SK-N-SH (cell line): ENCODE measurements at regions not wholly inside any gene's neighbourhood (a gene's known extent, or its start where the extent isn't known, plus 50 kb on each side); places are given as distances from the start of the nearest gene placed in this dataset.

Experiments used
- CTCF ChIA-PET: fragments of 300-600, 350-600 bp; formaldehyde crosslinking; extraction: SDS; loops from one replicate; lab custom pipeline; 2021; lab: Yijun Ruan, JAX
- POLR2A ChIA-PET: fragments of 350-600 bp; sonication (Branson Sonifier 250); formaldehyde crosslinking; extraction: SDS; loops from one replicate; lab custom pipeline; 2020; ENCODE audit warnings: antibody characterized with exemption, inconsistent platforms; lab: Yijun Ruan, JAX
- DNase-seq: peaks from one replicate; pipeline ENCODE4 v3.0.0; 2012
- H2AFZ ChIP-seq: fragments of 200-600 bp; sonication (generic); 2 replicates; pipeline ENCODE4 v1.8.1; 2016; ENCODE audit warnings: antibody characterized with exemption, mild to moderate bottlenecking, low read depth
- H3F3A ChIP-seq: fragments of 200-600 bp; sonication (generic); replicated peaks from 2 replicates; pipeline ENCODE3; 2016; ENCODE audit warnings: antibody characterized with exemption, mild to moderate bottlenecking; ENCODE audit not compliant: insufficient read depth
- H3K27ac ChIP-seq, 2 experiments: fragments of 200-500 bp in 1 of 2; fragments of 200-600 bp in 1 of 2; sonication (Bioruptor generic) in 1 of 2; sonication (generic), shearing (Covaris generic) in 1 of 2; 2 replicates each; pipeline versions ENCODE4 v1.5.1 to v1.6.1; 2014 to 2016; ENCODE audit warnings: low read depth in 2 of 2, inconsistent platforms in 1 of 2, low read length in 1 of 2, mild to moderate bottlenecking in 1 of 2, mixed read lengths in 1 of 2
- H3K27me3 ChIP-seq: fragments of 200-600 bp; sonication (generic), shearing (Covaris generic); 2 replicates; pipeline ENCODE4 v1.6.1; 2016; ENCODE audit warnings: mixed run types; ENCODE audit not compliant: insufficient read depth
- H3K36me3 ChIP-seq, 2 experiments: fragments of 200-500 bp in 1 of 2; fragments of 200-600 bp in 1 of 2; sonication (Bioruptor generic) in 1 of 2; sonication (generic) in 1 of 2; replicated peaks in 1 of 2; 2 replicates each; pipeline versions ENCODE3 to v1.5.1; 2014 to 2016; ENCODE audit warnings: low read length in 1 of 2, mild to moderate bottlenecking in 1 of 2; ENCODE audit not compliant: insufficient read depth in 2 of 2, control insufficient read depth in 1 of 2
- H3K4me1 ChIP-seq, 2 experiments: fragments of 200-500 bp in 1 of 2; fragments of 200-600 bp in 1 of 2; sonication (Bioruptor generic) in 1 of 2; sonication (generic), shearing (Covaris generic) in 1 of 2; 2 replicates each; pipeline versions ENCODE4 v1.5.1 to v1.6.1; 2014 to 2016; ENCODE audit warnings: low read depth in 1 of 2, low read length in 1 of 2, mixed run types in 1 of 2; ENCODE audit not compliant: insufficient read depth in 2 of 2, control insufficient read depth in 1 of 2
- H3K4me2 ChIP-seq: fragments of 200-600 bp; sonication (generic), shearing (Covaris generic); 2 replicates; pipeline ENCODE4 v1.6.1; 2017; ENCODE audit warnings: mixed run types
- H3K4me3 ChIP-seq, 2 experiments: fragments of 200-500 bp in 1 of 2; fragments of 200-600 bp in 1 of 2; sonication (Bioruptor generic) in 1 of 2; sonication (generic), shearing (Covaris generic) in 1 of 2; 2 replicates each; pipeline versions ENCODE4 v1.5.1 to v1.8.1; 2014 to 2016; ENCODE audit warnings: low read depth in 2 of 2, inconsistent platforms in 1 of 2, low read length in 1 of 2, mild to moderate bottlenecking in 1 of 2, mixed read lengths in 1 of 2, moderate library complexity in 1 of 2
- H3K79me2 ChIP-seq: fragments of 200-600 bp; sonication (generic); 2 replicates; pipeline ENCODE4 v1.8.1; 2017; ENCODE audit warnings: mild to moderate bottlenecking; ENCODE audit not compliant: insufficient read depth
- H3K9ac ChIP-seq: fragments of 200-600 bp; sonication (generic); 2 replicates; pipeline ENCODE4 v1.6.1; 2017; ENCODE audit warnings: mixed run types
- H3K9me2 ChIP-seq: fragments of 200-600 bp; sonication (generic); 2 replicates; pipeline ENCODE4 v1.6.1; 2017; ENCODE audit warnings: mixed run types
- H3K9me3 ChIP-seq: fragments of 200-600 bp; sonication (generic); 2 replicates; pipeline ENCODE4 v1.6.1; 2017; ENCODE audit warnings: mixed run types, mild to moderate bottlenecking, moderate library complexity
- H4K20me1 ChIP-seq: fragments of 200-600 bp; sonication (generic); 2 replicates; pipeline ENCODE4 v1.6.1; 2017; ENCODE audit warnings: mild to moderate bottlenecking, mixed run types; ENCODE audit not compliant: insufficient read depth
- CHD2 ChIP-seq: fragments of 150-350 bp; IDR thresholded peaks from 2 replicates; pipeline ENCODE4 v1.6.1; 2018; ENCODE audit warnings: low read length; ENCODE audit not compliant: partially characterized antibody
- ELF1 ChIP-seq: IDR thresholded peaks from 2 replicates; pipeline ENCODE4 v1.4.0; 2012
- EZH2phosphoT487 ChIP-seq: fragments of 200-600 bp; sonication (generic); IDR thresholded peaks from 2 replicates; pipeline ENCODE4 v1.6.1; 2017; ENCODE audit warnings: low read depth, mixed run types, mild to moderate bottlenecking, antibody characterized with exemption, moderate library complexity, borderline replicate concordance
- FOXJ3 ChIP-seq: sonication (generic); formaldehyde crosslinking; IDR thresholded peaks from 2 replicates; pipeline ENCODE4 v1.5.1; 2020; ENCODE audit warnings: mild to moderate bottlenecking, missing genetic modification reagents
- FOXM1 ChIP-seq: IDR thresholded peaks from 2 replicates; pipeline ENCODE4 v1.4.0; 2012; ENCODE audit warnings: low read depth, mild to moderate bottlenecking
- GABPA ChIP-seq: IDR thresholded peaks from 2 replicates; pipeline ENCODE4 v1.4.0; 2012; ENCODE audit warnings: low read depth, mild to moderate bottlenecking
- GATA2 ChIP-seq: sonication (generic); formaldehyde crosslinking; IDR thresholded peaks from 2 replicates; pipeline ENCODE4 v1.5.0; 2020; ENCODE audit warnings: mild to moderate bottlenecking, missing genetic modification reagents
- JUND ChIP-seq: IDR thresholded peaks from 2 replicates; pipeline ENCODE4 v1.4.0; 2012
- NFIC ChIP-seq: IDR thresholded peaks from 2 replicates; pipeline ENCODE4 v1.4.0; 2012; ENCODE audit warnings: borderline replicate concordance
- POLR2AphosphoS5 ChIP-seq: IDR thresholded peaks from 2 replicates; pipeline ENCODE4 v1.6.1; 2012; ENCODE audit warnings: low read depth, low read length
- RCOR1 ChIP-seq: fragments of 150-350 bp; IDR thresholded peaks from 2 replicates; pipeline ENCODE4 v1.6.1; 2017; ENCODE audit warnings: antibody characterized with exemption, low read length
- RFX5 ChIP-seq: IDR thresholded peaks from 2 replicates; pipeline ENCODE4 v1.6.1; 2012; ENCODE audit warnings: mild to moderate bottlenecking, improper control_type of control experiment, low read length
- RXRA ChIP-seq: IDR thresholded peaks from 2 replicates; pipeline ENCODE4 v1.4.0; 2012; ENCODE audit warnings: low read depth, mild to moderate bottlenecking, borderline replicate concordance
- TCF12 ChIP-seq: IDR thresholded peaks from 2 replicates; pipeline ENCODE4 v1.4.0; 2012
- TEAD4 ChIP-seq: IDR thresholded peaks from 2 replicates; pipeline ENCODE4 v1.4.0; 2012; ENCODE audit warnings: mild to moderate bottlenecking, borderline replicate concordance; ENCODE audit not compliant: insufficient read depth
- YY1 ChIP-seq: IDR thresholded peaks from 2 replicates; pipeline ENCODE4 v1.4.0; 2012; ENCODE audit warnings: low read depth, mild to moderate bottlenecking
- WGBS: methylation state at CpG from one replicate; pipeline ENCODE4 v1.1.6; 2017; ENCODE audit warnings: low lambda C conversion rate; 5-methylcytosine and 5-hydroxymethylcytosine counted together
- TF ChIP-seq, protein P1 (sequence below): IDR thresholded peaks from 2 replicates; pipeline ENCODE4 v1.4.0; 2012; ENCODE audit warnings: low read depth, borderline replicate concordance
- TF ChIP-seq, protein P2 (sequence below): IDR thresholded peaks from 2 replicates; pipeline ENCODE4; 2012
- TF ChIP-seq, protein P3 (sequence below): IDR thresholded peaks from 2 replicates; pipeline ENCODE4 v1.6.1; 2012; ENCODE audit warnings: mild to moderate bottlenecking, low read depth, low read length, moderate library complexity

- TF ChIP-seq, protein P1, sequence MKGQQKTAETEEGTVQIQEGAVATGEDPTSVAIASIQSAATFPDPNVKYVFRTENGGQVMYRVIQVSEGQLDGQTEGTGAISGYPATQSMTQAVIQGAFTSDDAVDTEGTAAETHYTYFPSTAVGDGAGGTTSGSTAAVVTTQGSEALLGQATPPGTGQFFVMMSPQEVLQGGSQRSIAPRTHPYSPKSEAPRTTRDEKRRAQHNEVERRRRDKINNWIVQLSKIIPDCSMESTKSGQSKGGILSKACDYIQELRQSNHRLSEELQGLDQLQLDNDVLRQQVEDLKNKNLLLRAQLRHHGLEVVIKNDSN, result no peak
- TF ChIP-seq RXRA (no peak), NFIC (no peak), TCF12 (no peak), RFX5 (no peak), FOXJ3 (CRISPR knock-in tag) (no peak), JUND (no peak), RCOR1 (no peak), EZH2phosphoT487 (no peak), TEAD4 (no peak), YY1 (no peak), CHD2 (no peak)
These were observed 605.5 kb upstream of the SALL1 start (continued) for GRCh38 chr16:51756447-51757123.

DNA sequence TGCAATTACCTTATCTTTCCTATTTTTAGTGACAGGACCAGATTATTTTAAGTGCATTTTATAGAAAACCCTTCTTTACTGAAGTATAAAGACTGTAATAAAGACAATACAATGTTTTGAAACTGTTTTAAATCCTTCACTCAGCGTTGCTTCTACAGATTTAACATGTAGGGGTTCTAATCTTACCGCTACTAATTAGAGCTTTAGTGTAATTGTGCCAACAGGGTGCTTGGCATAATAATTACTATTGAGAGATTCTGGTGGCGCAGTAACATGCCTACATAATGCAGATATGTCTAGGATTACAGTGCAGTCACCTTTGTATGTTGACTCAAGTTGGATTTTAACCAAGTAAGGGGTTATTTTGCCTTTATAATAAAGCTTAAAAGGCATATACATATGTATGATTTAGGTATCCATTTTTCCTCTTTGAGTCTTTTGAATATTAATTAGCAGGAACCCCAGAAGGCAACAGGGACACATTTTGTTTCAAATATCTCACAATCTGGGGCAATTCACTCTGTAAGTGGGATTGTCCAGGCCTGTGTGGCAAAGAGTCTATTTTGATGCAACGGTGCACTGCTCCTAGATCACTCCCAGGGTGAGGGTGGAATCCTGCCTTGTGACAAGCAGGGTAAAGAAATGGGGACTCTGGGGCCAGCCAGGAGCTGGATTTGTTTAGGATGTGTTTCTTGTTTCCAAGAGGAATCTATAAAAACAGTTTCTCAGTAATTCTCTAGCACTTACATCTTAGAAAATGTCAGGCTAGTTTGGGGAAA lies 604.7 kb upstream of the SALL1 start:
- TF ChIP-seq, protein P2, sequence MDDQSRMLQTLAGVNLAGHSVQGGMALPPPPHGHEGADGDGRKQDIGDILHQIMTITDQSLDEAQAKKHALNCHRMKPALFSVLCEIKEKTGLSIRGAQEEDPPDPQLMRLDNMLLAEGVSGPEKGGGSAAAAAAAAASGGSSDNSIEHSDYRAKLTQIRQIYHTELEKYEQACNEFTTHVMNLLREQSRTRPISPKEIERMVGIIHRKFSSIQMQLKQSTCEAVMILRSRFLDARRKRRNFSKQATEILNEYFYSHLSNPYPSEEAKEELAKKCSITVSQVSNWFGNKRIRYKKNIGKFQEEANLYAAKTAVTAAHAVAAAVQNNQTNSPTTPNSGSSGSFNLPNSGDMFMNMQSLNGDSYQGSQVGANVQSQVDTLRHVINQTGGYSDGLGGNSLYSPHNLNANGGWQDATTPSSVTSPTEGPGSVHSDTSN, result no peak
- TF ChIP-seq GATA2 (CRISPR knock-in tag), result no peak
- TF ChIP-seq, protein P3, sequence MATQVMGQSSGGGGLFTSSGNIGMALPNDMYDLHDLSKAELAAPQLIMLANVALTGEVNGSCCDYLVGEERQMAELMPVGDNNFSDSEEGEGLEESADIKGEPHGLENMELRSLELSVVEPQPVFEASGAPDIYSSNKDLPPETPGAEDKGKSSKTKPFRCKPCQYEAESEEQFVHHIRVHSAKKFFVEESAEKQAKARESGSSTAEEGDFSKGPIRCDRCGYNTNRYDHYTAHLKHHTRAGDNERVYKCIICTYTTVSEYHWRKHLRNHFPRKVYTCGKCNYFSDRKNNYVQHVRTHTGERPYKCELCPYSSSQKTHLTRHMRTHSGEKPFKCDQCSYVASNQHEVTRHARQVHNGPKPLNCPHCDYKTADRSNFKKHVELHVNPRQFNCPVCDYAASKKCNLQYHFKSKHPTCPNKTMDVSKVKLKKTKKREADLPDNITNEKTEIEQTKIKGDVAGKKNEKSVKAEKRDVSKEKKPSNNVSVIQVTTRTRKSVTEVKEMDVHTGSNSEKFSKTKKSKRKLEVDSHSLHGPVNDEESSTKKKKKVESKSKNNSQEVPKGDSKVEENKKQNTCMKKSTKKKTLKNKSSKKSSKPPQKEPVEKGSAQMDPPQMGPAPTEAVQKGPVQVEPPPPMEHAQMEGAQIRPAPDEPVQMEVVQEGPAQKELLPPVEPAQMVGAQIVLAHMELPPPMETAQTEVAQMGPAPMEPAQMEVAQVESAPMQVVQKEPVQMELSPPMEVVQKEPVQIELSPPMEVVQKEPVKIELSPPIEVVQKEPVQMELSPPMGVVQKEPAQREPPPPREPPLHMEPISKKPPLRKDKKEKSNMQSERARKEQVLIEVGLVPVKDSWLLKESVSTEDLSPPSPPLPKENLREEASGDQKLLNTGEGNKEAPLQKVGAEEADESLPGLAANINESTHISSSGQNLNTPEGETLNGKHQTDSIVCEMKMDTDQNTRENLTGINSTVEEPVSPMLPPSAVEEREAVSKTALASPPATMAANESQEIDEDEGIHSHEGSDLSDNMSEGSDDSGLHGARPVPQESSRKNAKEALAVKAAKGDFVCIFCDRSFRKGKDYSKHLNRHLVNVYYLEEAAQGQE, result no peak
- TF ChIP-seq ELF1, result no peak
- TF ChIP-seq GABPA, result no peak
- TF ChIP-seq FOXM1, result no peak
- TF ChIP-seq NFIC, result no peak
- no peak for TF ChIP-seq TCF12
- no peak for TF ChIP-seq POLR2AphosphoS5
- TF ChIP-seq YY1, result no peak
- TF ChIP-seq, all 33 proteins: peak for 0
- Histone ChIP-seq H3K9me2 (no peaks in the 10 kb centered on the region), H3K4me3 (no peak overlapping the region), H3K27me3 (no peaks in the 10 kb centered on the region), H3F3A (no peaks in the 10 kb centered on the region), H3K79me2 (no peaks in the 10 kb centered on the region), H3K36me3 (no peaks in the 10 kb centered on the region), H3K27ac (no peak overlapping the region), H3K9me3 (no peaks in the 10 kb centered on the region), H3K4me2 (no peak overlapping the region), H3K9ac (no peak overlapping the region), H4K20me1 (no peaks in the 10 kb centered on the region), H3K4me1 (peaks cover 0 to 55% of the 10 kb centered on the region in 2 experiments; a peak in 2 of 4 replicates), H2AFZ (no peak overlapping the region)
- WGBS, result 51% methylated on average over 4 of the region's 4 CpGs
- DNase-seq, result no peak
- ChIA-PET CTCF (interaction anchor here (0.9 to 1.9 kb wide), 3 partner anchors 606 to 1598 kb away, joined by 3 to 4 read pairs (median 4); no protein-coding TSS in a partner anchor), POLR2A (no interaction called here)
